Spleen (tissue), 7 donors: ENCODE measurements at regions not wholly inside any gene's neighbourhood (a gene's known extent, or its start where the extent isn't known, plus 50 kb on each side); places are given as distances from the start of the nearest gene placed in this dataset.
"Not testable (repeated sequence)": the region's sequence is repeated elsewhere in the genome, so short reads cannot be mapped to it uniquely, and the experiment has no call there.

Experiments
- CTCF ChIP-seq, 11 experiments: fragments of 200-600 bp in 7 of 11; fragments of 450-650 bp in 4 of 11; sonication (generic) in 4 of 11; IDR thresholded peaks in 8 of 11; conservative IDR thresholded peaks in 3 of 11; 1 replicate in 7 of 11; 2 replicates in 4 of 11; pipeline versions ENCODE4 v1.4.0 to v1.8.0; 2016 to 2021; ENCODE audit warnings: antibody characterized with exemption in 11 of 11, inconsistent platforms in 4 of 11, mild to moderate bottlenecking in 1 of 11
- POLR2A ChIP-seq, 3 donors: fragments of 450-650 bp; IDR thresholded peaks; one replicate each; pipeline ENCODE4 v1.5.1; 2017; ENCODE audit warnings: antibody characterized with exemption in 3 of 3, mild to moderate bottlenecking in 1 of 3
- POLR2AphosphoS5 ChIP-seq, 3 donors: sonication (generic); formaldehyde crosslinking; IDR thresholded peaks; one replicate each; pipeline ENCODE4 v1.5.1; 2017; ENCODE audit warnings: antibody characterized with exemption in 3 of 3
- donor health status: DM: no; HTN: no; CAD: no; lungs with moderate emphysema.
- donor health status: DM: no; HTN: no; CAD: no.
- donor health status: DM: no; HTN: no; CAD: no.

GRCh38 chr1:234792221-234792864, 182.4 kb upstream of the IRF2BP2 start:
- TF ChIP-seq POLR2A (IDR thresholded peaks at IDR 0.05); CTCF (IDR thresholded peaks at IDR 0.05 in 8 of 11, conservative IDR thresholded peaks at IDR 0.05 in 3 of 11); POLR2AphosphoS5 (IDR thresholded peaks at IDR 0.05): not testable (repeated sequence)
